ENCODE measurements at regions not wholly inside any gene's neighbourhood (a gene's known extent, or its start where the extent isn't known, plus 50 kb on each side); places are given as distances from the start of the nearest gene placed in this dataset.

DNA sequence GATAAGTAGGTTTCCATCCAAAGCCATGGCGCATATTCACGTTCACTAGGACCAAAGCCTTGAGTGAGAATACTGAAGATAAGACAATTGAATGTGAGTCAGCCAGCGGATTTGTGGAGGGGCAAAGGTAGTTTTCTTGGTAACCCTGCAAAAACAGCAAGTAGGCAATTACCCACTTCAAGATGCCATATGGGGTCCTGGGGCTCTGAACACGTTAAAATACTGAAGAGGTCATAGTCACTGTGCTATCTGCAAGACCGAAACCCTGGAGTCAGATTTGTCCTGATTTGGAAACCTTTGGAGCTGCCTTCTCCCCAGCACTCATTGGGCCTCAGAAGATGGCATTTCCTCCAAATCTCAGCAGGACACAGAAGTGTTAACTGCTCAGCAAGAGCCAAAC is 646.9 kb upstream of the LMCD1 start:
- Histone ChIP-seq H3K27ac (no peak overlapping the region), H3K36me3 (no peaks in the 10 kb centered on the region), H3K4me1 (no peaks in the 10 kb centered on the region), H3K27me3 (no peaks in the 10 kb centered on the region), H3K4me3 (no peak overlapping the region), H3K9me3 (no peaks in the 10 kb centered on the region)
- DNase-seq = no peak
- intact Hi-C loops (cut with DNase I; ENCODE audit: low total_unique reads) = no loop called here
- WGBS, 2 donors (ENCODE audit: low coverage in 1 of 2) = 80 to 86% methylated on average over 3 to 5 of the region's 5 CpGs
- in situ Hi-C loops (cut with MboI; ENCODE audit: low pct_ligation_motif_present in 1 of 4, low pct_unique_long_range_greater_than_20kb in 1 of 4, low sequenced_read_pairs in 3 of 4) = no loop called here
- no peak for TF ChIP-seq POLR2AphosphoS5 (IDR thresholded peaks at IDR 0.05)
- TF ChIP-seq EP300 (IDR thresholded peaks at IDR 0.05; ENCODE audit: low read depth) = no peak
- TF ChIP-seq POLR2A (IDR thresholded peaks at IDR 0.05) = no peak
- TF ChIP-seq, protein P1, sequence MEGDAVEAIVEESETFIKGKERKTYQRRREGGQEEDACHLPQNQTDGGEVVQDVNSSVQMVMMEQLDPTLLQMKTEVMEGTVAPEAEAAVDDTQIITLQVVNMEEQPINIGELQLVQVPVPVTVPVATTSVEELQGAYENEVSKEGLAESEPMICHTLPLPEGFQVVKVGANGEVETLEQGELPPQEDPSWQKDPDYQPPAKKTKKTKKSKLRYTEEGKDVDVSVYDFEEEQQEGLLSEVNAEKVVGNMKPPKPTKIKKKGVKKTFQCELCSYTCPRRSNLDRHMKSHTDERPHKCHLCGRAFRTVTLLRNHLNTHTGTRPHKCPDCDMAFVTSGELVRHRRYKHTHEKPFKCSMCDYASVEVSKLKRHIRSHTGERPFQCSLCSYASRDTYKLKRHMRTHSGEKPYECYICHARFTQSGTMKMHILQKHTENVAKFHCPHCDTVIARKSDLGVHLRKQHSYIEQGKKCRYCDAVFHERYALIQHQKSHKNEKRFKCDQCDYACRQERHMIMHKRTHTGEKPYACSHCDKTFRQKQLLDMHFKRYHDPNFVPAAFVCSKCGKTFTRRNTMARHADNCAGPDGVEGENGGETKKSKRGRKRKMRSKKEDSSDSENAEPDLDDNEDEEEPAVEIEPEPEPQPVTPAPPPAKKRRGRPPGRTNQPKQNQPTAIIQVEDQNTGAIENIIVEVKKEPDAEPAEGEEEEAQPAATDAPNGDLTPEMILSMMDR (IDR thresholded peaks at IDR 0.05) = no peak

DNA sequence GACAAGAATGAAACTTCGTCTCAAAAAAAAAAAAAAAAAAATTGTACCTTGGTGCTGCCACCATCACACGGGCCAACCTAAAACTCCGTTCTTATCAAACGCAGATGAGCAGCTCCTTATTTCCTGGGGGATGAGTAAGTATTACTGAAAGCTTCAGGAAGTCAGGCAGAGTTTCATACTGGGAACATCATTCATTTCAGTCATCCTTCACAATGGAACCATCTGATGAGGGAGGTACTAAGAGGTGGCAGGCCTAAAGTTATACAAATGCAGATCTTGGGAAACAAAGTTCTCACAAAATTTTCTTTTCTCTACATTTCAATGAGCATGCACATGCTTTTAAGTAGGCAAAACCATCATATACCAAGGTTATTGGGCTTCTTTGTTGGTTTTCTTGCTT is 636.0 kb upstream of the LMCD1 start:
- 91 to 93% methylated on average over 4 of the region's 4 CpGs for WGBS, 2 donors (ENCODE audit: low coverage in 1 of 2)
- Histone ChIP-seq H3K27me3 (no peaks in the 10 kb centered on the region), H3K4me1 (no peaks in the 10 kb centered on the region), H3K36me3 (no peaks in the 10 kb centered on the region), H3K4me3 (no peak overlapping the region), H3K27ac (no peak overlapping the region), H3K9me3 (no peaks in the 10 kb centered on the region)
- TF ChIP-seq, protein P1 (IDR thresholded peaks at IDR 0.05) = no peak
- TF ChIP-seq EP300 (IDR thresholded peaks at IDR 0.05; ENCODE audit: low read depth) (no peak), POLR2A (IDR thresholded peaks at IDR 0.05) (no peak), POLR2AphosphoS5 (IDR thresholded peaks at IDR 0.05) (no peak)
- intact Hi-C loops (cut with DNase I; ENCODE audit: low total_unique reads) = no loop called here
- in situ Hi-C loops (cut with MboI; ENCODE audit: low pct_ligation_motif_present in 1 of 4, low pct_unique_long_range_greater_than_20kb in 1 of 4, low sequenced_read_pairs in 3 of 4) = no loop called here
- DNase-seq = no peak

DNA sequence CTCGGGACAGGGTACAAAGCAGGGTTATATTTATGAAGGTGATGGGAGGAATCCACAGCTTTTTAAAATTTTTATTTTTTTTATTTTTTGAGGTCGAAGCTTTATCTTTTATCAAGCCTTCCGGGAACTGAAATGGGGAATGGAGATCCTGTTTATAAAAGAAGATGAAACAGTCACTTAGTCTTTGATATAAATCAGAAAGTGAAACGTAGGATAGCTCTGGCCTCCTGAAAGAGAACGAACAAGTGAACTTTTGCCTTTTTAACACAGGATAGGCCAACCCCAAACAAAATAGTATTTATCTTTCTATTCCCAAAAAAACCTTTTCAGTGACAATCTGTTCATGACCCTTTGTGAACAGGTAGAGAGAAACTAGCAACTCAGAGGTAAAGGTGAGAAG is 634.0 kb upstream of the LMCD1 start:
- no peak for TF ChIP-seq EP300 (IDR thresholded peaks at IDR 0.05; ENCODE audit: low read depth)
- no peak for TF ChIP-seq POLR2AphosphoS5 (IDR thresholded peaks at IDR 0.05)
- TF ChIP-seq, protein P1 (IDR thresholded peaks at IDR 0.05) = no peak
- no peak for TF ChIP-seq POLR2A (IDR thresholded peaks at IDR 0.05)
- in situ Hi-C loops (cut with MboI; ENCODE audit: low pct_ligation_motif_present in 1 of 4, low pct_unique_long_range_greater_than_20kb in 1 of 4, low sequenced_read_pairs in 3 of 4) (no loop called here), intact Hi-C loops (cut with DNase I; ENCODE audit: low total_unique reads) (no loop called here)
- Histone ChIP-seq H3K4me1 (no peaks in the 10 kb centered on the region), H3K9me3 (no peaks in the 10 kb centered on the region), H3K36me3 (no peaks in the 10 kb centered on the region), H3K27me3 (no peaks in the 10 kb centered on the region), H3K4me3 (no peak overlapping the region), H3K27ac (no peak overlapping the region)
- WGBS, 2 donors (ENCODE audit: low coverage in 1 of 2) = 50 to 69% methylated on average over 5 of the region's 5 CpGs
- no peak for DNase-seq

DNA sequence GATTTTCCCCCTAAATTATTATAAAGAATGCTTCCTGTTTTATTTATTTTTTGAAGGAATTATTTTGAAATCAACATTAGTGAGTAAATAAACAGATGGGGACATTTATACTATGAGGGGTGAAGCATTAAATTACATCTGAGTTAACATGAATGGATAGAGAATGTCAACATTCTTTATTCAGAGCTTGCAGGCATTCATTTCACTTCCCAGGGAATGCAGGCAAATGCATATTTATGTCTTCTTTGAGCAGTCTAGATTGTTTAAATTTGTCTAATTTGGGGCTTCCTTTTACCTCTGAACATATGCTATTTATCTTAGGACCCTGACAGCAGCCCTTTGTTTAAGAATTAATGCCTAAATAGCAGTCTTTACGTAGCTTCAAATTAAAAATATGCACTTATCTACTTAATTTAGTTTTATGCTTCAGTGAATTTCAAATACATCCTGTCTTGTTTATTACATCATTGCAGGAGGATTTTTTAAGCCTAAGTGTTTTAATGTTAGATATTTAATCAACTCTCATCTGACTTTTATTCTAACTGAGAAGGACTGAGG is 630.5 kb upstream of the LMCD1 start:
- no peak for TF ChIP-seq EP300 (IDR thresholded peaks at IDR 0.05; ENCODE audit: low read depth)
- no peak for TF ChIP-seq POLR2AphosphoS5 (IDR thresholded peaks at IDR 0.05)
- TF ChIP-seq POLR2A (IDR thresholded peaks at IDR 0.05) = no peak
- TF ChIP-seq, protein P1 (IDR thresholded peaks at IDR 0.05) = no peak
- intact Hi-C loops (cut with DNase I; ENCODE audit: low total_unique reads) = no loop called here
- Histone ChIP-seq H3K36me3 (no peaks in the 10 kb centered on the region), H3K27me3 (no peaks in the 10 kb centered on the region), H3K9me3 (no peaks in the 10 kb centered on the region), H3K4me1 (no peaks in the 10 kb centered on the region), H3K4me3 (no peak overlapping the region), H3K27ac (no peak overlapping the region)
- 32 to 71% methylated on average over 1 of the region's 1 CpG for WGBS, 2 donors (ENCODE audit: low coverage in 1 of 2)
- DNase-seq = no peak
- in situ Hi-C loops (cut with MboI; ENCODE audit: low pct_ligation_motif_present in 1 of 4, low pct_unique_long_range_greater_than_20kb in 1 of 4, low sequenced_read_pairs in 3 of 4) = no loop called here
